ENCODE measurements at regions not wholly inside any gene's neighbourhood (a gene's known extent, or its start where the extent isn't known, plus 50 kb on each side); places are given as distances from the start of the nearest gene placed in this dataset.
"Not testable (repeated sequence)": the region's sequence is repeated elsewhere in the genome, so short reads cannot be mapped to it uniquely, and the experiment has no call there.

- no peaks in the 10 kb centered on the region for H3K27me3 Mint-ChIP-seq
- H3K4me1 Mint-ChIP-seq, result no peaks in the 10 kb centered on the region
- DNase-seq (no peak), ATAC-seq (no peak)
- peaks cover 0 to 6% of the 10 kb centered on the region in 2 donors for H3K9me3 Mint-ChIP-seq
- H3K27ac Mint-ChIP-seq, result no peak overlapping the region
- H3K4me3 Mint-ChIP-seq, result no peak overlapping the region
Measured at GRCh38 chrX:114134465-114134864, 449.4 kb upstream of the HTR2C start.

DNA sequence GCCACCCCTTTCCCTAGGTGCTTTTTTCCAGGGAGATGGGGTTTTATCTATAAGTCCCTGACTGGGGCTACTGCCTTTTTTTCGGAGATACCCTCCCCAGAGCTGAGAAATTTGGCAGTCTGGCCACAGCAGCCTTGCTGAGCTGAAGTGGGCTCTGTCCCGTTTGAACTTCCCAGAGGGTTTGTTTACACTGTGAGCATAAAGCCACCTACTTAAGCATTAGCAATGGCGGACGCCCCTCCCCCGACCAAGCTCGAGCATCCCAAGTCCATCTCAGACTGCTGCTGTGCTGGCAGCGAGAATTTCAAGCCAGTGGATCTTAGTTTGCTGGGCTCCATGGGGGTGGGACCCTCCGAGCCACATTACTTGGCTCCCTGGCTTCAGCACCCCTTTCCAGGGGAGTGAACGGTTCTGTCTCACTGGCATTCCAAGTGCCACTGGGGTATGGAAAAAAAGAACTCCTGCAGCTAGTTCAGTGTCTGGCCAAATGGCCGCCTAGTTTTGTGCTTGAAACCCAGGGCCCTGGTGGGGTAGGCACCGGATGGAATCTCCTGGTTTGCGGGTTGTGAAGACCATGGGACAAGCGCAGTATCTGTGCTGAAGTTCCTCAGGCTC is 456.4 kb upstream of the HTR2C start:
- no peak for ATAC-seq
- no peak for DNase-seq
- Mint-ChIP-seq H3K27me3 (no peaks in the 10 kb centered on the region), H3K4me1 (no peaks in the 10 kb centered on the region), H3K4me3 (no peak overlapping the region), H3K9me3 (peaks cover 0 to 7% of the 10 kb centered on the region in 2 donors), H3K27ac (no peak overlapping the region)

GRCh38 chrX:114127005-114127404 is 456.9 kb upstream of the HTR2C start:
- ATAC-seq, result no peak
- no peak for DNase-seq
- H3K27ac Mint-ChIP-seq, result no peak overlapping the region
- H3K4me1 Mint-ChIP-seq, result no peaks in the 10 kb centered on the region
- H3K27me3 Mint-ChIP-seq, result no peaks in the 10 kb centered on the region
- H3K4me3 Mint-ChIP-seq, result no peak overlapping the region
- peaks cover 0 to 7% of the 10 kb centered on the region in 2 donors for H3K9me3 Mint-ChIP-seq

DNA sequence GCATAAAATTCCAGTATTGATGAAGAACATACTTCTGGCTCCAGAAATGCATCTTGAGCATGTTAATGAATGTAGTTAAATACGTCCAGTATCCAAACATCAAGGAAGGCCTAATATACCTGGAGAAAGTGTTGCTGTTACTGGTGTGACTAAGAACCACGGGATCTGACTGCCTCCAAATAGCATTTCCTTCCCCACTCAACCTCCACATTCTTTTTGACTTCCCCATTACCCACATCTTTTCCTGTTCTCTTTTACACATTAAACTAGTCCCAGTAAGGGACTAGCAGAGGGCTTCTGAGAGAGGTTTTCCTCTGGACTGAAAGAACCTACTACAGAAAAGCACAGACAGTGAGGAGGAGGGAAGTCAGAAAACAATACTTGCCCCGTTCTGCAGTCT is 482.8 kb upstream of the HTR2C start:
- no peaks in the 10 kb centered on the region for H3K27me3 Mint-ChIP-seq
- no peaks in the 10 kb centered on the region for H3K9me3 Mint-ChIP-seq
- H3K4me3 Mint-ChIP-seq, result no peak overlapping the region
- ATAC-seq, result no peak
- H3K27ac Mint-ChIP-seq, result no peak overlapping the region
- H3K4me1 Mint-ChIP-seq, result no peaks in the 10 kb centered on the region
- DNase-seq, result no peak

GRCh38 chrX:114097866-114098265 is 486.0 kb upstream of the HTR2C start:
- ATAC-seq (no peak), DNase-seq (no peak)
- no peaks in the 10 kb centered on the region for H3K9me3 Mint-ChIP-seq
- H3K4me3 Mint-ChIP-seq, result no peak overlapping the region
- no peak overlapping the region for H3K27ac Mint-ChIP-seq
- H3K27me3 Mint-ChIP-seq, result no peaks in the 10 kb centered on the region
- H3K4me1 Mint-ChIP-seq, result no peaks in the 10 kb centered on the region

GRCh38 chrX:114097427-114097826 is 486.5 kb upstream of the HTR2C start:
- no peak overlapping the region for H3K27ac Mint-ChIP-seq
- no peak for ATAC-seq
- H3K4me1 Mint-ChIP-seq, result no peaks in the 10 kb centered on the region
- H3K4me3 Mint-ChIP-seq, result no peak overlapping the region
- H3K9me3 Mint-ChIP-seq, result no peaks in the 10 kb centered on the region
- H3K27me3 Mint-ChIP-seq, result no peaks in the 10 kb centered on the region
- no peak for DNase-seq

DNA sequence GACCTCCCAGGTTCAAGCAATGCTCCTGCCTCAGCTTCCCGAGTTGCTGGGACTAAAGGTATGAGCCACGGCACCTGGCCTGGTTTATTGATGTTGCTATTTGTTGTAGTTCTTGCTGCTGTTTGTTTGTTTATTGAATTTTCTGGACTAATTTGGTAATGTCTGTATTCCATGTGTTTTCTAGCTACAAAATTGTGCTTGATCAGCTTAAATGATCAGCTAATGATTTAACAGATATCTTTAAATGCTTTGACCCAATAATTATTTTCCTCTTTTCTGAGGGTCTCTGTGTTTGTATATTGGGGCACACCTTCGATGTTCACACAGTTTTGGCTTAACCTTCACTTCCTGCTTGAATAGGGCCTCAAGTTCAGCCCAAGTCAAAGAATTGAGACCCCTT is 488.1 kb upstream of the HTR2C start:
- Mint-ChIP-seq H3K4me3 (no peak overlapping the region), H3K27ac (no peak overlapping the region), H3K27me3 (no peaks in the 10 kb centered on the region), H3K4me1 (no peaks in the 10 kb centered on the region), H3K9me3 (no peaks in the 10 kb centered on the region)
- DNase-seq (no peak), ATAC-seq (no peak)

DNA sequence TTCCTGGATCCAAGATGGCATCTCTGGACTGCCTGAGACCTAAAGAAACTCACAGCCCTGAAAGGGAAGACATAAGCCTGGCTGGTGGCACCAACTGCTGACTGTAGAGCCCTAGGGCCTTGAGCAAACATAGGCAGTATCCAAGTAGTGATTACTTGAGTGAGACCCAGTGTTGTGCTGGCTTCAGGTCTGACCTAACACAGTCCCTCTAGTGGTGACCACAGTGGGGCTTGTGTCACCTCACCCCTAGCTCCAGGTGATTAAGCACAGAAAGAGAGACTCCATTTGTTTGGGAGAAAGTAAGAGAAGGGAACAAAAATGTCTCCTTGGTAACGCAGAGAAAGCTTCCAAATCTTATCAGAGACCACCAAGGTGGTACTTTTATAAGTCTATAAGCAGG is 496.3 kb upstream of the HTR2C start:
- Mint-ChIP-seq H3K4me3 (no peak overlapping the region), H3K27me3 (no peaks in the 10 kb centered on the region), H3K4me1 (no peaks in the 10 kb centered on the region), H3K9me3 (no peaks in the 10 kb centered on the region), H3K27ac (no peak overlapping the region)
- DNase-seq (no peak), ATAC-seq (no peak)

- Mint-ChIP-seq H3K4me1 (no peaks in the 10 kb centered on the region), H3K27ac (no peak overlapping the region), H3K9me3 (peaks cover 0 to 7% of the 10 kb centered on the region in 2 donors), H3K27me3 (no peaks in the 10 kb centered on the region), H3K4me3 (no peak overlapping the region)
- no peak for DNase-seq
- no peak for ATAC-seq
Measured at GRCh38 chrX:114077773-114078172, 506.1 kb upstream of the HTR2C start.

DNA sequence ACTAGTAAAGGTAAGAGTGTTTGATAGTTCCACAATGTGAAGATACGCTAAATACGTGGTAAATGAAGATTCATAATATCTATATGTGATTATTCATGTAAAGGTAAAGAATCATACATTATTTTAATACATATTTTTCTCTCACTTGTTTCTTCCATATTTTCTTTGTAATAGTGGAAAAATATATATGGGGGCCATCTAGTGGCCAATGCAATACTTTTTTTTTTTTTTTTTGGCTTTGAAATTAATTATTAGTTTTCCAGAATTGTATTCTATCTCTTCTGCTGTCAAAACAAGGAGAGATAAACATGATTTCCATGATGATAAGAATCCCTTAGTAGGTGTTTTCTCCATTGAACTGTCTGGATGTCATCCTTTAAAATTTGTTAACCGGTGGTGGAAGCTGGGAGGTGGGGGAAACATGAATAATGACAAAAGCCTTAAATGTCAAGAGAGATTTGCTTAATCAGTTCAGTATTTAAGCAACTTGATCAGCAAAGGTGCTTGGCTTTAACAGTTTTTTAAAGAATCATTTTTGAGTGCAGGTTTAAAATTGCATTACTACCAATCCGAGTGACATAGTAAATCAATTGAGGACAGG is 508.7 kb upstream of the HTR2C start:
- DNase-seq, result no peak

DNA sequence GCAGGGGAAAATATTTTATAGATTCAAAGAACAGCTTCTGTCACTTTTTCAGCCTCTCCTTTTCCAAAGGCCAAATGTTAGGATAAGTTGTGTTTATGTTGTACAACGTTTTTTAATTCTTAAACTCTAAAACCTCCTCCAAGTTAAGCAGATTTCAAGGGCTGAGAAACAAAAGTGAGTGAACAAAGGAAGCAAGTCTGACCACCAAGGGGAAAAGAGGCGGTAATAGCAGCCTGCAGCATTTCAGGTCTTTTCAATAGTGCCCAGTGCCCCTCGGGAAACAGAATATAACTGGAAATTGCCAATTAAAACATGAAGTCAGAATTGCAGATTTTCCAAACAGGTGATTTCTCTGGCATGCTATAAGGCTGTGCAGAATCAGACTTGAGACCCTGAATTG is 510.0 kb upstream of the HTR2C start:
- H3K4me3 Mint-ChIP-seq, result no peak overlapping the region
- no peaks in the 10 kb centered on the region for H3K27me3 Mint-ChIP-seq
- no peak for ATAC-seq
- no peak for DNase-seq
- no peak overlapping the region for H3K27ac Mint-ChIP-seq
- H3K4me1 Mint-ChIP-seq, result no peaks in the 10 kb centered on the region
- H3K9me3 Mint-ChIP-seq, result no peaks in the 10 kb centered on the region

More for the DNA sequence above, 508.7 kb upstream of the HTR2C start:
- Mint-ChIP-seq H3K4me3 (no peak overlapping the region), H3K27ac (no peak overlapping the region), H3K27me3 (no peaks in the 10 kb centered on the region), H3K4me1 (no peaks in the 10 kb centered on the region), H3K9me3 (peaks cover 0 to 5% of the 10 kb centered on the region in 2 donors)
- no peak for ATAC-seq

DNA sequence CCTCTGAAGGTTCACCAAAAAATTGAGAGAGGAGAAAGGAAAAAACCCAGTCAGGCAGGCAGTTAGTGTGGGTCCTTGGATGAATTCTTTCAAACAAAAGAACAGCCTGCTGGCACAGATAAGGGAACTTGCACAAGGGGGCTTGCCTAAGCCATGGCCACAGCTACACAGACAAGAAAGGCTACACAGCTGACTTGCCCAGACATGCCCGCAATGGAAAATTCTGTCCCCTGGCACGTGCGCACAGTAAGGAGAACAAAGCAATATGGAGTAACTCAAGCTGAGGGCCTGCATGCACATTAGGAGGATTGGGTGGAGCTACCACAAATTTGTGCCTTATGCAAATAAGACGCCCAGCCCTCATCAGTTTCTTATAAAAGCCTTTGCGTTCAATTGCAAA is 512.5 kb upstream of the HTR2C start:
- H3K27ac Mint-ChIP-seq, result peak overlapping the region in 1 of 2 donors; percentile 57
- H3K9me3 Mint-ChIP-seq, result no peaks in the 10 kb centered on the region
- H3K4me3 Mint-ChIP-seq, result no peak overlapping the region
- H3K4me1 Mint-ChIP-seq, result no peaks in the 10 kb centered on the region
- H3K27me3 Mint-ChIP-seq, result no peaks in the 10 kb centered on the region
- DNase-seq, result no peak
- ATAC-seq, result no peak

- no peak overlapping the region for H3K4me3 Mint-ChIP-seq
- DNase-seq (no peak), ATAC-seq (no peak)
- H3K27ac Mint-ChIP-seq, result peak overlapping the region in 1 of 2 donors; percentile 65
- no peaks in the 10 kb centered on the region for H3K9me3 Mint-ChIP-seq
- no peaks in the 10 kb centered on the region for H3K4me1 Mint-ChIP-seq
- no peaks in the 10 kb centered on the region for H3K27me3 Mint-ChIP-seq
Measured at GRCh38 chrX:114065577-114066223, 518.2 kb upstream of the HTR2C start.

DNA sequence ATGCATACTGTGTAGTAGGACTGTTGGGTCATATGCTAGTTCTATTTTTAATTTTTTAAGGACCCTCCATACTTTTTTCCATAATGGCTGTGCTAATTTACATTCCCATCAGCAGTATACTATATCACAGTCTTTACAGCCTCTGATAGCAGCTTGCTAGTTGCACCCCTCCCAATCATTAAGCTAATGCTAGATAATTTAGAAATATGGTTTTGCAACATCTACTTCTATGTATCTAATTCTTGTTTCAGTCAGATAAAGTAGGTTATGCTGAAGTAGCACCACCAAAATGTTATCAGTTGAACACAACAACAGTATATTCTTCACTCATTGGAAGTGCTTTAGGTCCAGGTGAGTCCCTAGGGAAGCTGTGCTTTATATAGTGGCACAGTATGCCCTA is 522.7 kb upstream of the HTR2C start:
- ATAC-seq (no peak), DNase-seq (no peak)
- no peaks in the 10 kb centered on the region for H3K27me3 Mint-ChIP-seq
- H3K9me3 Mint-ChIP-seq, result no peaks in the 10 kb centered on the region
- no peak overlapping the region for H3K27ac Mint-ChIP-seq
- no peak overlapping the region for H3K4me3 Mint-ChIP-seq
- H3K4me1 Mint-ChIP-seq, result no peaks in the 10 kb centered on the region

DNA sequence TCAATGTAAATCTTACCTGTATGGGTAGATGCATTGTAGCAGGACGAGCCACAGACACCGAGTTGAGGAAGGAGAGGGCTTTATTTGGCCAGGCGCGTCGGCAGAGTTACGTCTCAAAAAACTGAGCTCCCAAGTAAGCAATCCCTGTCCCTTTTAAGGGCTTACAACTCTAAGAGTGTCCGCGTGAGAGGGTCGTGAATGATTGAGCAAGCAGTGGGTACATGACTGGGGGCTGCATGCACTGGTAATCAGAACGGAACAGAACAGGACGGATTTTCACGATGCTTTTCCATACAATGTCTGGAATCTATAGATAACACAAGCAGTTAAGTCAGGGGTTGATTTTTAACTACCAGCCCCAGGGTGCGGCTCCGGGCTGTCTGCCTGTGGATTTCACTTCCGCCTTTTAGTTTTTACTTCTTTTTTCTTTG is 524.9 kb upstream of the HTR2C start:
- Mint-ChIP-seq H3K27ac (no peak overlapping the region), H3K4me3 (no peak overlapping the region), H3K27me3 (no peaks in the 10 kb centered on the region), H3K4me1 (no peaks in the 10 kb centered on the region), H3K9me3 (no peaks in the 10 kb centered on the region)
- DNase-seq, result no peak
- no peak for ATAC-seq

- not testable (repeated sequence) for DNase-seq, H3K27me3 Mint-ChIP-seq, H3K27ac Mint-ChIP-seq
Measured at GRCh38 chrX:114057422-114057821, 526.5 kb upstream of the HTR2C start.

More at GRCh38 chrX:114057422-114057821, 526.5 kb upstream of the HTR2C start:
- ATAC-seq, H3K9me3 Mint-ChIP-seq, H3K4me1 Mint-ChIP-seq, H3K4me3 Mint-ChIP-seq: not testable (repeated sequence)

Measured in stimulated activated naive CD8-positive, alpha-beta T cell treated with anti-CD3 and anti-CD28 coated beads, Interleukin-15, amount 100 ng/mL, for 72 hours (primary cell).